HG02623 (cell line): ENCODE measurements at regions not wholly inside any gene's neighbourhood (a gene's known extent, or its start where the extent isn't known, plus 50 kb on each side); places are given as distances from the start of the nearest gene placed in this dataset.
"Not testable (repeated sequence)": the region's sequence is repeated elsewhere in the genome, so short reads cannot be mapped to it uniquely, and the experiment has no call there.

Source experiments
- ATAC-seq: cut with Tn5 transposase; IDR thresholded peaks from one replicate; pipeline ENCODE4 v1.9.1; 2021; ENCODE audit warnings: moderate library complexity; ENCODE audit not compliant: unreplicated experiment

DNA sequence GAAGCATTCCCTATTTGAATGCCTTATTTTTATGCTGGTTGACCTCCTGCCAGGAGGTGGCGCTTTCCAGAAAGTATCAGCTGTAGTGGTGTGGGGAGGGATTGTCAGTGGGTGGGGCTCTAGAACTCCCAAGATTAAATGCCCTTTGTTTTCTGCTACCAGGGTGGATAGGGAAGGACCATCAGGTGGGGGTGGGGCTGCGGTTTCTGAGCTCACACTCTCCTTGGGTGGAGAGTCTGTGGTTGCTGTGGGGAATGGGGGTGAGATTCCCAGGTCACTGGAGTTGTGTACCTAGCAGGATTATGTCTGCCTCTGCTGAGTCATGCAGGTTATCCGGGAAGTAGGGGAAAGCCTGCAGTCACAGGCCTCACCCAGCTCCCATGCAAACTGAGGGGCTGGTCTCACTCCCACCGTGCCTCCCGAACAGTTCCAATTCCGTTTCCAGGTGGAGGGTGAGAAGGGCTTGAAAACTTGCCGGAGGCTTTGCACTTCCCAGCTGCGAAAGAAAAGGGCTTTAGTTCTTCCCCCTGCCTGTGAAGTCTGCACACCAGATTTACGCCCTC, 68.3 kb downstream of the ALG10B start:
- no peak for ATAC-seq

DNA sequence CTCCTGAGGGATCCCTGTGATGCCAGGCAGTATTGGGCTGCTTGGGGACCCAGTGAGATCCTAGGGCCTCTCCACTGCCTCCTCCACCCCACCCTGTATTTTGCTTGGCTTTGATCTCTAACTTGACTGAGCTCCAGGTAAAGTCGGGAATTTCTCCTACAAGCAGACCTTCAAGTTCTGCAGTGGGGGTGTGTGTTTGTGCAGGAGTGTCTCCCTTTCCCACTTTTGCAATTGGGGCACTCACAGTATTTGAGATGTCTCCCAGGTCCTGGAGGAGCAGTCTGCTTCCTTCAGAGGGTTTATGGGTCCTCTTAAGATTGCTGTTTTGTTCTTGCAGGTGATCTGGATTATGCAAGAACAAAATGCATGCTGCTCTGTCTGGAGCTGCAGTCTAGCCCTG, 68.9 kb downstream of the ALG10B start:
- ATAC-seq: no peak

DNA sequence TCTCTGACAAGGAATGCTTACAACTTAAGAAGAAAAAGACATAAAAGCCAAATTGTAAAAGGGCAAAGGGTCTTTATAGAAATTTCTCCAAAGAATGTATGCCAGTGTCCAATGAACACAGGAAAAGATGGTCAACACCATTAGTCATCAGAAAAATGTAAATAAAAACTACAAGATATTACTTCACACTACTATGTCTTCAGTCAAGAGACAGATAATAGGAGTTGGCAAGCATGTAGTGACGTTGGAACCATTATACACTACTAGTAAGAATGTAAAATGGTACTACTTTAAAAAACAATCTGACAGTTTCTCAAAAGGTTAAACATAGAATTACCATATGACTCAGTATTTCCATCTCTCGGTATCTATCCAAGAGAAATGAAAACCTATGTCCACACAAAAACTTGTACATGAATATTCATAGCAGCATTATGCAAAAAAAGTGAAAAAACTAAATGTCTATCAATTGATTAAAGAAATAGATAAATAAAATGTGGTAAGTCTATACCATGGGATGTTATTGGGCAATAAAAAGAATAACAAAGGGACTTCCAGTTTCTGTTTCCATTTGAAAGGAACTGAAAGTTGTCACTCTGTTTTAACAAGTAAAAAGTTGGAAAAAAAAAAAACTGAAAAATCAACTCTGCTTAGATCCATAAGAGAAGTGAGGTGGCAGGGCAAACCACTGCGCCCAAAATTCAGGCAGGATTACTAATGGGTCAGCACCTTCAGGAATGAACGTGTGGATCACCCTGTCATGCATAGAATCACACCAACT, 69.8 kb downstream of the ALG10B start:
- ATAC-seq: peak; percentile 43

DNA sequence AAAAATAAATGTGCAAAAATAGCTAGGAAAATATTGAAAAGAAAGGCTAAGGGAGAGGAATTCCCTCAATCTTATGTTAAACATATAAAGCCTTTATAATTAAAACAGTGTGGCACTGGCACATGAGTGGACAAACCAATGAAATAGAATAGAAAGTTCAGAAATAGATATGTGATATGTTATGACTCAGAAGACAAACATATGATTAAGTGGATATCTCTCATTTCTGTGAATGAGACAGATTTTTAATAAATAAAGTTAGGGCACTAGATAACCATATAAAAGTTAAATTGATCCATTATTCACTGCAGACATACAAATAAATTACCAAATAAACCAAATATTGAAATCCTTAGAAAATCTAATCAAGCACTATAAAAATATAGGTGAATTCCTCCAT, 73.0 kb downstream of the ALG10B start:
- no peak for ATAC-seq

DNA sequence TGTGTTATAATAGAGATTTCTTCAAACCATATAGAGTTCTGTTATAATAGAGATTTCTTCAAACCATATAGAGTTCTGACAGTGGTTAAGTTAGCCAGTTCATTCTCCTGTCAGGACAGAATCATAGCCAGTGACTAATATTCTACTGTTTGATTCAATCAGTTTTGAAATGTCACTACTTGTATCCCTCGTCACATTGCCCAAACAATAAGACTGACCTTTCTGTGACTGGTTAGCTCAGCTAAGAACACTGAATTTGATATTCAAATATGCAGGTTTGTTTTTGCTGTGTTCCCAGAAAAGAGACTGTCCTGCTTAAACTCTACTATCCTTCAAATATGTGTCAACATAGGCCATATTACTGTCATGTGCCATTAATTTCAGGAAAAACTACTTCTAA, 74.4 kb downstream of the ALG10B start:
- ATAC-seq: no peak

DNA sequence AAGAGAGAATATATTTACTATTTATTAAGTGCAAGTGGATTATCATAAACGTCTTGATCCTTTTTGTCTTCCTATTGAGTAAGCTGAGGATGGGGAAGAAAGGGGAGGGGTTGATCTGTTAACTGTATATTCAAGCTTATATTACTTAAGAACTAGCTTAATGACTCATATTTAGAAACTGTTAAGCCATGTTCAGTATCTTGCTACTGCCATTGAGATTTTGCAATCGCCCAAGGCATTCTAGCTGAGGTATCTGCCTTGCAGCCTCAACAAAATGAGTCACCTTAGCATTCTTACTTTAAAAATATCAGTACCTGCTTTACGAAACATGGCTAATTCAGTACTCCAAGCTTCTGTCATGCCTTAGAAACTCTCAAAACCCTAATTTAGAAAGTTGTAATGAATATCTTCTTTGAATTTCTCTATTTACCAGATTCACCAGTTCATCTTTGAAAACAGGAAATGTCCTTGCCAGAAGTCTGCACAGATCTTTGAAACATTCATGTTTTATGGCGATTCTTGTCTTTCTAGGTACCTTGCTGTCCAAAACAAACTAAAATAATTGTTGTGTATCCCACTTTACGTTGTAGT, 76.1 kb downstream of the ALG10B start:
- no peak for ATAC-seq

DNA sequence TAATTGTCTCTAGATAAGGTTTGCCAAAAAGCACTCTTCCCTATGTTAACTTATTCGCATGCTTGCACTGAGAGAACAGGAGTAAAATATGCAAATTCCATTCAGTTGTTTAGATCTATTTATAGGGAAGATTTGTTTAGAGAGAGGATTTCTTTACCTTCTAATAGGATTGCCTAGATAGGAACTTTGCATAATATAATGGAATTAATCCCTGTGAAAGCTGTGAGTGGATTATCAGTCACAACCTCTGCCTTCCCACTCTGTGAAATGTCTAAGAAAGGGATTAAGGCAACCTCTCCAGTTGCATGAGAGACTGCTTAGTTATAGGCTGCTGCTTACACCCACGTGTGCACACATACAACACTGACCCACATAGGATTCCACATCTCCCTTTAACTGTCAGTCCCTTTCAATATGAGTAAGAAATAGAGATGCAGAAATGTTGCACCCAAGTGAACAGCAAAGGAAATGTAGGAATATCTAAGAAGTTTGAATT, 83.2 kb downstream of the ALG10B start:
- ATAC-seq: no peak

DNA sequence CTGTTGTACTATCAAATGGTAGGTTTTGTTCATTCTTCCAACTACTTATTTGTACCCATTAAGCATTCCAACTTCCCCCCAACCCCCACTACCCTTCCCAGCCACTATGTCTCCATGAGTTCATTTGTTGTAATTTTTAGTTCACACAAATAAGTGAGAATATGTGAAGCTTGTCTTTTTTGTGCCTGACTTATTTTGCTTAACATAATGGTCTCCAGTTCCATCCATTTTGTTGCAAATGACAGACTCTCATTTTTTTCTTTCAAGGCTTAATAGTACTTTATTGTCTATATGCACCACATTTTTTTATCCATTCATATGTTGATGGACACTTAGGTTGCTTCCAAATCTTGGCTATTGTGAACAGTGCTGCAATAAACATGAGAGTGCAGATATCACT, 86.2 kb downstream of the ALG10B start:
- ATAC-seq: no peak

DNA sequence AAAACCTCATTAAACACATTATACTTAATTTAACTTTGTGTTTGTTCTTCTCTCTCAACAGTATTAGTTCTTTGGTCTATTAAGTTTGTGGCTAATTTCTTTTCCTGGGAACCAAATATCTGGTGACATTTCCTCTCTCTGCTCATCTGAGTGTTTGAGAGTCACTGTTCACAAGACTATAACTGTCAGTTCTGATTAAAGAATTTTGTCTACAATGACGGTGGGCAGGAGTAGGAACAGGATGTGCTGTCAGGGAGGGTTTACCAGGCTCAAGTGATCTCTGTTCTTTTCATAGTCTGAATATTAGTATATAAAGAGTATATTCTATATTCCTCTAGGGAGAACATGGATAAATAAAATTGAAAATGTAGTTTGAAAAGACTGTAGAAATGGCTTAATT, 92.9 kb downstream of the ALG10B start:
- ATAC-seq: no peak

DNA sequence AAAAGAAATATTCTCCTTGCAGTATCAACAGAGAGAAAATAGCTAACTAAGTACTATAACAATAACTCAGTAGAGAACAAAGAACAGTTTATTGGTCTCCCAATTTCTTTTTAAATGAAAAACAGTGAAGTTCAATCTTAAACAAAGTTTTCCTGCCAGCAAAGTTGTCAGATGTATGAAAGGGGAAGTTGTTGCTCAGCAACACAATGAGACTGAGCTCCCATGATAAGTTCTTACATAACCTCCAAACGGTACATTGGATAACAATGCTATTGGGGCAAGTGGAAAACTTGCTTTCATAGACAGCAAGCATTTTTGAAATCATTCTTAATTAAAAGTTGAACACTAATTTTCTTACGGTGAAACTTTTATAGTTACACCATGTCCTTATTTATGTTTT, 94.9 kb downstream of the ALG10B start:
- no peak for ATAC-seq

DNA sequence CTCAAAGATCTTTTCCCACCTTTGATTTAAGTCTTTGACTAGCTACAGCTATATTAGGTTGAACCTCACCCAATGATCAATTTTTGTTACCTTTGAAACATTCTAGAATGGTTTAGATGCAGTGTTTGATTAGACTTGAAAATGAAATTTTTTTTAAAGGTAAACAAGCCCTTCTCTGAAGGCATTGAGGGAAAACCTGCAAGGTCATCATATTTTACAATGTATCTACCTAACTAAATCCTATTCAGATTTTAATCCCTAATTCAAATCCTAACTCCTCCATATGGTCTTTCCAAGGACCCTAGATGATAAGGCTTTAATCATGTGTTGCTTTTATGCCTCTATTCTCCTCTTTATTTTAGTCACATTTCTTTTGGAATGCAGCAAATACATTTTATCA, 95.4 kb downstream of the ALG10B start:
- ATAC-seq: no peak

DNA sequence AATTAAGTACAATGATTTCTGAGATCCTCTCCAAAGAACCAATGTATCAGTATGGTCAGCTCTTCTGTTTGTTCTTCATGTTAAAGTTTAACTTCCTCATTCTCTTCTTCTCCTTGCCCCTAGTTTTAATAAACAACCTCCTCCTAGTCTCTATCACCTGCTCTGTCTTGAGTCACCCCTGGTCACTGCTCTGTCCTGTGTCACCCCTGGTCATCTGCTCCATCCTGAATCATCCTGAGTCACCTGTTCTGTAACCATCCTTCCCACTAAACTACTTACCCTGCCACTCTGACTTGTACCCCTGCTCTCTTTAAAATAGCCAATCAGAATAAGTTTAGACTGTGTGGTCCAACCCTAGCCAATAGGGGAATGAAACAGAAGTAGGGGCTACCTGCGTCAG, 100.5 kb downstream of the ALG10B start:
- ATAC-seq: no peak

DNA sequence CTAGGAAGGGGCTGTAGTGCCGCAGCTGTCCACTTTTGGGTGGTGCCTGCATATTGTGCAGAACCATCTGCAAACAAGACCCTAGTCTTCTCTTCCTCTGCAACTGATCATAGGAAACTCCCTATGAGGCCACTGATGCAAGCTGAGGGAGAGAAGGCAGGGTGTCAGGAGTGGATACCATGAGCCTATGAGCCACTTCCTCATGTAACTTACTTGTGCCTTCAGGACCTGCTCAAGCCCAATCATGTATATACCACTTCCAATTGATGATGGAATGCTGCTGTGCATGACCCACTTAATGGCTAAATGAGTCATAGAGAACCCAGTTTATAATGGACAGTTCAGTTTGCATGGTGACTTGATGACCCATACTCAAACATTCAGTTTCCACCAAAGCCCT, 107.9 kb downstream of the ALG10B start:
- no peak for ATAC-seq

DNA sequence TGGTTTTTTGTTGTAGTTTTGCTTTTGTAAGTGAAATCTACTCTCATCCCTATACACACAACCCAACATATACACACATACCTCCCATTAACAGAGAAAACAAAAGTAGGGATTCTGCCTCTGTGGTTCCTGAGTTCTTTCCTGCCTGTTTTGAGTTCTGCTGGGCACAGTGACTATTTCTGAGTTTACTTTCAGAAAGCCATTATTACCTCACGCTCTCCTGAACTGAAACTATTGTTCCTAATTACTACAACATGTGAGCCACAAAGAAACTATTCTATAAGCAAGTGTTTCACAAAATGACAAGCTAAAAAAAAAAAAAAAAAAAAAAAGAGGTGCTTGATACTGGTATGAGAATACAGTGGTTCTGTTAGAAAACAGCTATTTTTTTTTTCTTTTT, 110.9 kb downstream of the ALG10B start:
- ATAC-seq: no peak

DNA sequence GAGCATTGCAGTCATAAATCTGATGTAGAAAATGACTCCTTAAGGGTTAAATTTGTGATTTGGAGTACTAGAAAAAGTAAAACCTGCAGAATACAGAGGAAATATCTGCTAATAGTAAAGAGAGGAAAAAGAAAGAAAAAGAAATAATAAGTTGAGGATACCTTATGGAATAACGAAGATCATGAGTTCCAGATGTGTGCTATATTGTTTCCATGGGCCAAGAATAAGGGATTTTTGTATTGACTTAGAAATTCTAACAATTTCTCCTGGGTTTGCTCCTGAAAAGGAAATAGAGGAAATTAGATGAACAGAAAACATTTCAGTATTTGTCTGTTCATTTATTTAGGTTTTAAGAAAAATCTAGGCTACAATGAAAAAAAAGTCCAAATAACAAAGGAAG, 115.3 kb downstream of the ALG10B start:
- ATAC-seq: no peak

DNA sequence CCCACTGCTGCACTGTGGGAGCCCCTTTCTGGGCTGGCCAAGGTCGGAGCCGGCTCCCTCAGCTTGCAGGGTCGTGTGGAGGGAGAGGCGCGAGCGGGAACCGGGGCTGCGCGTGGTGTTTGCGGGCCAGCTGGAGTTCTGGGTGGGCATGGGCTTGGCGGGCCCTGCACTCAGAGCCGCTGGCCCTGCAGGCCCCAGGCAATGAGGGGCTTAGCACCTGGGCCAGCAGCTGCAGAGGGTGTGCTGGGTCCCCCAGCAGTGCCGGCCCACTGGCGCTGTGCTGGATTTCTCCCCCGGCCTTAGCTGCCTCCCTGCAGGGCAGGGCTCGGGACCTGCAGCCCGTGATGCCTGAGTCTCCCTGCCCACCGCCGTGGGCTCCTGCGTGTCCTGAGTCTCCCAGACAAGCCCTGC, 125.3 kb downstream of the ALG10B start:
- ATAC-seq: not testable (repeated sequence)

DNA sequence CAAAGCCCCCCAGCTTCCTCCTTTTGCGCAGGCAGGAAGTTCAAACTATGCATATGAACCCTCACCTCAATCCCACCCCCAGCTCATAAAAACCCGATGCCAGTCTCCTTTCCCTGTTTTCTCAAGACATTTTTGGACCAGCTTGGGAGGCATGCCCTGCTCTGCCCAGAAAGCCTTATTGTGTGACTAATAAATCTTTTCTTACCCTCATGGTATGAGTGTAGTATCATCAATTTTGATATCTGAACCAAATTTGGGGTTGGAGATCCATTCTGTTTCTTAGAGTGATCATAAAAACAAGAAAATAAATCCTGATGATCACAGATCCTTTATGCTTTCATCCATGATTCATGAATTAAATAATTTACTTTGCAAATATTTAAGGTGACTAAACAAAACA, 128.5 kb downstream of the ALG10B start:
- ATAC-seq: no peak

DNA sequence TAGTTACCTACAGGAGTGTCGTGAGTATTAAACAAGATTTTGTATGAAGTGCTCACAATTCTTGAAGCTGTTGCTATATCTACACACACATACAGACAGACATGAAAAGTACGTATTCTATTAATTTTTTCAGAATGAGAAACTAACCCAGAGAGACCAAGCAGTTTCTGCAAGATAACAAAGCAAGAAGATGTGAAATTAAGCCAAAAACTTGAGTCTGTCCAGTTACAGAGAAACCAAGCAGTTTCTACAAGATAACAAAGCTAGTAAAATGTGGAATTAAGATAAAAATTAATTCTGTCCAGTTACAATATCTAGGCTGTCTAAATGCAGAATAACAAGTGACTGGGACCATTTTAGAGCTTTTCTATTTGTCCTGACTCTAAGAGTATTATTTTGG, 132.4 kb downstream of the ALG10B start:
- no peak for ATAC-seq

DNA sequence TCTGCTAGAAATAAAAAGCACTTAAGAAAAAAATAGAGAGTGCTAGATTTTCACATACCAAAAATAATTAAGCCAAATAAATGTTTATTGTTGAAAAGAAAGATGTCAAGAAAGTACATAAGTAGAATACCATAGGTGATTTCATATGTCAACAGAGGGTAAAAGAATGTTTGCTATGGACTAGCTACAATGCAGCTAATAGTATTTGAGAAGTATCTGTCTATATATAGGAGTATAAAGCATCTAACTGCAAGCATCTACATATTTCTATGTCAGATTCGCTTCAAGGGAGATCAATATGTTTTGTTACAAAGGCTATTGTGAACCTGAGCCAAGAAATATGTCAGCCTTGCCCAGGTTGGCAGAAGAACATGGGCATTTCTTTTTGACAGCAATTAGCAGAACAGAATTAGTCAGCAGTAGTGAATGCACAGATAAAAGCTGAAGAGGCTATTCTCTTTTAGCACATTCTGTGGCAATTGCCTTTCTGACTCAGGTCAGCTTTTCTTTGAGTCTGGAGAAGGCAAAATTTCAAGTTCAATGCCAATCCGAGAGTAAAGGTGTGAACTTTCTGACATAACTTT, 140.1 kb downstream of the ALG10B start:
- ATAC-seq: no peak

DNA sequence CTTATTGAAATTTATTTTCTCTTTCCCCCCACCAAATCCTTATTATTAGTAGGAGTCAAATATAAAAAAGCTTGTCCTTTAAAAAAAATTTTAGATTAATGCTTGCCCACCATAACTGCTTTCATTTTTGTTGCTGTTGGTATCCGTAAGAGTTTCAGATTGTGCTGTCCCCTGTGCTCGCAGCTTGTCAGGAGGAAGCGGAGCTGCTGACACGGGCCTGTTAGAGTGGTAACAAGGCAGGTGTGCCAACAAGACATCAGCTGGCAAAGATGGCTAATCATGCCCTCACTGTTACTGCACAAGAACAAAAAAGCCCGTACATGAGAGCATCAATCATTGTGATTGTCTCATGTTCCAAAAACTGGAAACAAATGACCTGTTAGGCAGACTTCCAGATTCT, 148.4 kb downstream of the ALG10B start:
- no peak for ATAC-seq

DNA sequence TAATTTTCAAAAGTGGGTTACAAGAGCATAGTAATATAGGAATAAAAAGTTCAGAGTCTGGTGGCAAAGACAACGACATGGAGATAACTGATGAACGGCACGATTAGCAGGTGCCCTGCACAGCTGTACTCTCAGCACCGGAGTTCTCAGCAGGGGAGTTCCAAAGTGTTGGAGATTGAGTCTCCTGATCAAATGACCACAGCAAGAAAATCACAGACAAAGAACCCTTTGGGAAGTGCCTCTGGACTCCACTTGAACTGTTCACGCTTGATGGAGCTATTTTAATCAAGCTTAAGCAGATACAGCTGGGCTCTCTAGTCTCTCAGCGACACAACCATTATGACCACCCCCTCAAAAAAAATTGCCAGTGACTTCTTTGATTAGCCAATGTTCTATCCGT, 153.1 kb downstream of the ALG10B start:
- ATAC-seq: no peak
